Muscle layer of colon (tissue), 2 donors: ENCODE measurements at regions not wholly inside any gene's neighbourhood (a gene's known extent, or its start where the extent isn't known, plus 50 kb on each side); places are given as distances from the start of the nearest gene placed in this dataset.

Source experiments
- H3K27ac ChIP-seq: one replicate; pipeline ENCODE4 v1.7.0; 2013; ENCODE audit warnings: low read depth, mild to moderate bottlenecking, low read length, moderate library complexity
- H3K27me3 ChIP-seq, 2 donors: one replicate each; pipeline ENCODE4 v1.7.0; 2013; ENCODE audit warnings: low read length in 2 of 2, mild to moderate bottlenecking in 2 of 2; ENCODE audit not compliant: insufficient read depth in 2 of 2, control insufficient read depth in 1 of 2
- H3K36me3 ChIP-seq: one replicate; pipeline ENCODE4 v1.7.0; 2013; ENCODE audit warnings: mild to moderate bottlenecking, low read length; ENCODE audit not compliant: insufficient read depth
- H3K4me1 ChIP-seq: one replicate; pipeline ENCODE4 v1.7.0; 2013; ENCODE audit warnings: mild to moderate bottlenecking, low read length; ENCODE audit not compliant: insufficient read depth
- H3K4me3 ChIP-seq, 2 donors: one replicate each; pipeline ENCODE4 v1.7.0; 2013; ENCODE audit warnings: low read length in 2 of 2, low read depth in 1 of 2, mild to moderate bottlenecking in 1 of 2, moderate library complexity in 1 of 2
- H3K9ac ChIP-seq: one replicate; pipeline ENCODE4 v1.7.0; 2013; ENCODE audit warnings: low read length
- H3K9me3 ChIP-seq: one replicate; pipeline ENCODE4 v1.7.0; 2013; ENCODE audit warnings: mild to moderate bottlenecking, low read length
- donor health status: abdominal sarcoma.
- donor health status: Adenocarcinoma of cecum.

DNA sequence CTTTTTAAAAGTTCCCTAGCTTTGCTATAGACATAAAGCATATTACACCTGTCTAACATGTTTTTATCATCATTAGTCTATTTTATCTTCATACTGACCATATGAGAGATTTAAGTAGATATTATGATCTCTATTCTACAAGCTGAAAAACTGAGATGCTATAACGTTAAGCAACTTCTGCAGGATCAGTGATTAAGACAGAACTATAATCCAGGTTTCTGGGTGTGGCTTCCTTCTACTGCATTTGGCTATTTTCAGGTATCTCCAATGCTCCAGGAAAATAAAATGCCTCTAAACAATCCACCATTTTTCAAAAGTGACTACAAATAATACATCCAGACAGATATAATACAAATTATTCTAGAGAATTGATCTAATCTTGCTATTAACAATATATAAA lies 53.4 kb downstream of the RGS2 start:
- no peaks in the 10 kb centered on the region for H3K27me3 ChIP-seq
- H3K36me3 ChIP-seq = no peaks in the 10 kb centered on the region
- H3K4me3 ChIP-seq = no peak overlapping the region
- no peak overlapping the region for H3K27ac ChIP-seq
- H3K9ac ChIP-seq = no peak overlapping the region
- H3K9me3 ChIP-seq = no peaks in the 10 kb centered on the region
- H3K4me1 ChIP-seq = no peaks in the 10 kb centered on the region

- Histone ChIP-seq H3K4me1 (no peaks in the 10 kb centered on the region), H3K9ac (no peak overlapping the region), H3K9me3 (no peaks in the 10 kb centered on the region), H3K27me3 (no peaks in the 10 kb centered on the region), H3K27ac (no peak overlapping the region), H3K4me3 (no peak overlapping the region), H3K36me3 (no peaks in the 10 kb centered on the region)
Observed at GRCh38 chr1:192866241-192866868, 57.5 kb downstream of the RGS2 start.

DNA sequence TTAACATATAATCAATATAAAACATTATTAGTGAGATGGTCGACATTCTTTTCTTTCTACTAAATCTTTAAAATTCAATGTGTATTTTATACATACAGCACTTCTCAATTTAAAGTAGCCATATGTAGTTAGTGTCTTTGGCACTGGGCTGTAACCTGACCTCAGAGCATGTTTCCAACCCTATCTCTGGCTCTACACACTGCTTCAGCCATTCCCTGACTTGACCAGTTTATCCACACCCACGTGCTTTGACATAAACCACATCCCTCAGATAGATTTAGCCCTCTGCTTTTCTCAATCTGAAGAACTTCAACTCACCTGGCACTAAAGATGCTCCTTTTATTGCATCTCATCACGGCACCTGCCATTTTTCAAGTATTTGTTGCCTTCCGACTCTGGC lies 58.3 kb downstream of the RGS2 start:
- Histone ChIP-seq H3K27me3 (no peaks in the 10 kb centered on the region), H3K4me1 (no peaks in the 10 kb centered on the region), H3K9me3 (no peaks in the 10 kb centered on the region), H3K27ac (no peak overlapping the region), H3K36me3 (no peaks in the 10 kb centered on the region), H3K9ac (no peak overlapping the region), H3K4me3 (no peak overlapping the region)

- Histone ChIP-seq H3K9ac (no peak overlapping the region), H3K27ac (no peak overlapping the region), H3K27me3 (no peaks in the 10 kb centered on the region), H3K36me3 (no peaks in the 10 kb centered on the region), H3K4me1 (no peaks in the 10 kb centered on the region), H3K9me3 (no peaks in the 10 kb centered on the region), H3K4me3 (no peak overlapping the region)
Observed at GRCh38 chr1:192869308-192869940, 60.6 kb downstream of the RGS2 start.

- Histone ChIP-seq H3K4me3 (no peak overlapping the region), H3K27ac (no peak overlapping the region), H3K4me1 (peaks cover 6% of the 10 kb centered on the region), H3K9me3 (no peaks in the 10 kb centered on the region), H3K27me3 (no peaks in the 10 kb centered on the region), H3K9ac (no peak overlapping the region), H3K36me3 (no peaks in the 10 kb centered on the region)
Observed at GRCh38 chr1:192872010-192872409, 63.2 kb downstream of the RGS2 start.

- peaks cover 24% of the 10 kb centered on the region for H3K4me1 ChIP-seq
- H3K4me3 ChIP-seq = no peak overlapping the region
- H3K9me3 ChIP-seq = no peaks in the 10 kb centered on the region
- no peak overlapping the region for H3K9ac ChIP-seq
- H3K27me3 ChIP-seq = no peaks in the 10 kb centered on the region
- H3K36me3 ChIP-seq = no peaks in the 10 kb centered on the region
- no peak overlapping the region for H3K27ac ChIP-seq
Observed at GRCh38 chr1:192873836-192874235, 65.0 kb downstream of the RGS2 start.

DNA sequence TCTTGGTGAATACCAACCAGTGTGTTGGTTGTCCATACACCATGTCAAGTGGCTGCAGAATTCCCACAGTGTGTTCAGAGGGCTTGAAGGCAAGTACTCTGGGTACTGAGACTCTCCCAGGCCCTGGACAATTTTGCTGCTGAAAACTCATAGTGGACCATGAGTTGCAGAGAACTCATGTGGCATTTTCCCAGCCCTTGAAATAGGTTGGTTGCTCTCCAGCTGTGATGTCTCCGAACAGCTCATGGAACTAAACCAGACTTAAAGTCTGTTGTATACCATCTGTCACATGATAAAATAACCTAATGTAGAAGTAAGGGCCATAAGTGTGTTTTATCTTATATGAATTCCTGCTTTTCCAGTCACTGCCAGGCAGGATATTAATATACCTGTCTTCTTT lies 67.8 kb downstream of the RGS2 start:
- Histone ChIP-seq H3K4me3 (no peak overlapping the region), H3K36me3 (no peaks in the 10 kb centered on the region), H3K4me1 (peaks cover 31% of the 10 kb centered on the region)

GRCh38 chr1:192877283-192877886 lies 68.5 kb downstream of the RGS2 start:
- no peaks in the 10 kb centered on the region for H3K27me3 ChIP-seq
- peaks cover 31% of the 10 kb centered on the region for H3K4me1 ChIP-seq
- H3K27ac ChIP-seq = peak overlapping the region; percentile 66
- no peaks in the 10 kb centered on the region for H3K9me3 ChIP-seq
- no peaks in the 10 kb centered on the region for H3K36me3 ChIP-seq
- no peak overlapping the region for H3K9ac ChIP-seq
- H3K4me3 ChIP-seq = no peak overlapping the region

More for the DNA sequence above, 67.8 kb downstream of the RGS2 start:
- Histone ChIP-seq H3K9ac (no peak overlapping the region), H3K27me3 (no peaks in the 10 kb centered on the region), H3K27ac (no peak overlapping the region), H3K9me3 (no peaks in the 10 kb centered on the region)

- no peaks in the 10 kb centered on the region for H3K27me3 ChIP-seq
- no peaks in the 10 kb centered on the region for H3K9me3 ChIP-seq
- no peak overlapping the region for H3K9ac ChIP-seq
- peak overlapping the region; percentile 66 for H3K27ac ChIP-seq
- H3K4me1 ChIP-seq = peaks cover 31% of the 10 kb centered on the region
- no peaks in the 10 kb centered on the region for H3K36me3 ChIP-seq
- H3K4me3 ChIP-seq = no peak overlapping the region
Observed at GRCh38 chr1:192878249-192878648, 69.4 kb downstream of the RGS2 start.

DNA sequence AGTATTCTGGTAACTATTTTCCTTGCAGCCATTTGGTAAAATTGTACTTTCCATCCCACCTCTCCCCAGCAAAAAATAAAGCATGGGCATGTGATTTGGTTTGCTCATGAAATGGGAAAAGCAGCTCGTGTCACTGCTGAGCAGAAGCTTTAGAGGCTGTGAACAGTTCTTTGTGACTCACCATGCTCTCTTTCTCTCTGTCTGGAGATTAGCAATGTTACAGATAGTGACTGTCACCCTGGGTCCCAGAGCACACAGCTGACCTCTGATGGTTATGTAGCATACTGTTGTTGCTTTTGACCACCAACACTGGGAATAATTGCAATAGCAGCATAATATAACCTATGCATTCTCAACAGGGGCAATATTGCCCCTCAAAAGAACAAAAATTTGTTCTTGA lies 70.6 kb downstream of the RGS2 start:
- Histone ChIP-seq H3K9ac (no peak overlapping the region), H3K27ac (no peak overlapping the region), H3K4me1 (peaks cover 31% of the 10 kb centered on the region), H3K4me3 (no peak overlapping the region), H3K9me3 (no peaks in the 10 kb centered on the region), H3K27me3 (no peaks in the 10 kb centered on the region), H3K36me3 (no peaks in the 10 kb centered on the region)

DNA sequence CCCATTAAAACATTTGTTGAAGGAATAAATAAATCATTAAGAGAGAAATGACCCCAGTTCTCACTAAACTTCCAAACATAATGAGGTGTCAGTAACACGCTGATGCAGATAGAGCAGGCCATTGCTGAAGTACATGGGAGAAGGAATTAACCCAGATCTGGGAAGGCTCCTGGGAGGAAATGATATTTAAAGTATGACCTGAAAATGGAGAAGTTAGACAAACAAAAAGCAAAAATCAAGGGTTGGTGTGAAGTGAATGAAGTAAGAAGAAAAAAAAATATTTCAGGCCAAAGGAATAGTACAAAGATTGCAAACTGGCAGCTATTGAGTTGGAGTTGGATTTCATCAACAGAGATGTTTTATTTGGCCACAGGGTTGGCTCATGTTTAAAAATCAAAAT lies 71.4 kb downstream of the RGS2 start:
- no peaks in the 10 kb centered on the region for H3K9me3 ChIP-seq
- H3K27me3 ChIP-seq = no peaks in the 10 kb centered on the region
- no peak overlapping the region for H3K27ac ChIP-seq
- H3K4me1 ChIP-seq = peaks cover 31% of the 10 kb centered on the region
- H3K4me3 ChIP-seq = no peak overlapping the region
- no peaks in the 10 kb centered on the region for H3K36me3 ChIP-seq
- no peak overlapping the region for H3K9ac ChIP-seq

DNA sequence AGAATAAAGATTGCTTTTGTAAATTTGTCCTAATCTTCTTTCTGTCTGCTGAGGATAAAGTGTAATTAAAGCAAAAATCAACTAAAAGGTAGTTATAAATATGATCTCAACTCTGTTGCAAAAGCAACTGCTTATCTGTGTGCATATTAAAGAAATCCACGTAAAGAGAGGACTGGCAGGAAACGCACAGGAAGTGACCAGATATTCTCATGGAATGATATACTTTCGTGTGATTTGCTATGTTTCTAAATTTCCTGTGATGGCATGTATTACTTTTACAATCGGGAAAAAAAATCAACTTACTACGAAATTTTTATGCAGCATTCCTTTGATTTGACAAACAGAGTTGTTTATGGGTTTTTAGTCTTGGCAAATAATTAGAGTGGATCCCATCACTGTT lies 75.4 kb downstream of the RGS2 start:
- Histone ChIP-seq H3K36me3 (no peaks in the 10 kb centered on the region), H3K9ac (no peak overlapping the region), H3K4me3 (no peak overlapping the region), H3K9me3 (no peaks in the 10 kb centered on the region), H3K27me3 (no peaks in the 10 kb centered on the region), H3K4me1 (peaks cover 3% of the 10 kb centered on the region), H3K27ac (no peak overlapping the region)
